ENCODE measurements at regions not wholly inside any gene's neighbourhood (a gene's known extent, or its start where the extent isn't known, plus 50 kb on each side); places are given as distances from the start of the nearest gene placed in this dataset.

GRCh38 chrY:13567186-13567585, 87.4 kb upstream of the UTY start:
- POLR2A ChIA-PET, result no interaction called here
- no CpG with 5 or more reads among the region's 1 CpG for WGBS (ENCODE audit: insufficient coverage)
- no peaks in the 10 kb centered on the region for H3K36me3 Mint-ChIP-seq
- DNase-seq (no peak), ATAC-seq (replicated peaks in 1 of 4) (no peak)
- H3K4me1 ChIP-seq (ENCODE audit: control insufficient read depth in 1 of 2, extremely low read depth in 1 of 2, insufficient read depth in 2 of 2, low read length in 2 of 2), result no peaks in the 10 kb centered on the region
- CTCF ChIA-PET, result no interaction called here
- H3K9me3 Mint-ChIP-seq, result no peaks in the 10 kb centered on the region
- H3K27ac Mint-ChIP-seq, result no peak overlapping the region
- H3K27me3 ChIP-seq (replicated peaks in 1 of 2; ENCODE audit: control insufficient read depth in 2 of 2, extremely low read depth in 1 of 2, insufficient read depth in 2 of 2, low read length in 1 of 2), result no peaks in the 10 kb centered on the region
- H3K4me3 Mint-ChIP-seq, result no peak overlapping the region
- no peaks in the 10 kb centered on the region for H3K27me3 Mint-ChIP-seq
- no peaks in the 10 kb centered on the region for H3K4me1 Mint-ChIP-seq
- H3K36me3 ChIP-seq (ENCODE audit: control insufficient read depth in 2 of 2, extremely low read depth in 1 of 2, insufficient read depth in 1 of 2, low read length in 1 of 2), result no peaks in the 10 kb centered on the region
- no peak overlapping the region for H3K27ac ChIP-seq (ENCODE audit: low read length)
- H3K9me3 ChIP-seq, result no peaks in the 10 kb centered on the region
- no peak overlapping the region for H3K4me3 ChIP-seq (ENCODE audit: control insufficient read depth in 1 of 2, extremely low read depth in 1 of 2, low read length in 1 of 2)

GRCh38 chrY:13554949-13555348, 75.1 kb upstream of the UTY start:
- Histone ChIP-seq H3K27me3 (replicated peaks in 1 of 2; ENCODE audit: control insufficient read depth in 2 of 2, extremely low read depth in 1 of 2, insufficient read depth in 2 of 2, low read length in 1 of 2) (no peaks in the 10 kb centered on the region), H3K4me1 (ENCODE audit: control insufficient read depth in 1 of 2, extremely low read depth in 1 of 2, insufficient read depth in 2 of 2, low read length in 2 of 2) (no peaks in the 10 kb centered on the region), H3K4me3 (ENCODE audit: control insufficient read depth in 1 of 2, extremely low read depth in 1 of 2, low read length in 1 of 2) (no peak overlapping the region), H3K9me3 (no peaks in the 10 kb centered on the region), H3K36me3 (ENCODE audit: control insufficient read depth in 2 of 2, extremely low read depth in 1 of 2, insufficient read depth in 1 of 2, low read length in 1 of 2) (no peaks in the 10 kb centered on the region), H3K27ac (ENCODE audit: low read length) (no peak overlapping the region)
- no CpG with 5 or more reads among the region's 1 CpG for WGBS (ENCODE audit: insufficient coverage)
- Mint-ChIP-seq H3K27ac (no peak overlapping the region), H3K4me3 (no peak overlapping the region), H3K27me3 (no peaks in the 10 kb centered on the region), H3K9me3 (peaks cover 0 to 5% (median 0%) of the 10 kb centered on the region in 3 donors), H3K36me3 (no peaks in the 10 kb centered on the region), H3K4me1 (peaks cover 0 to 14% (median 0%) of the 10 kb centered on the region in 3 donors)
- ChIA-PET CTCF (no interaction called here), POLR2A (no interaction called here)
- DNase-seq (no peak), ATAC-seq (replicated peaks in 1 of 4) (no peak)

- ChIA-PET POLR2A (no interaction called here), CTCF (no interaction called here)
- H3K27ac Mint-ChIP-seq, result no peak overlapping the region
- ATAC-seq (replicated peaks in 1 of 4), result no peak
- peaks cover 0 to 14% (median 0%) of the 10 kb centered on the region in 3 donors for H3K4me1 Mint-ChIP-seq
- H3K27me3 ChIP-seq (replicated peaks in 1 of 2; ENCODE audit: control insufficient read depth in 2 of 2, extremely low read depth in 1 of 2, insufficient read depth in 2 of 2, low read length in 1 of 2), result no peaks in the 10 kb centered on the region
- H3K4me3 ChIP-seq (ENCODE audit: control insufficient read depth in 1 of 2, extremely low read depth in 1 of 2, low read length in 1 of 2), result no peak overlapping the region
- H3K9me3 ChIP-seq, result no peaks in the 10 kb centered on the region
- H3K4me3 Mint-ChIP-seq, result peak overlapping the region in 1 of 3 donors; percentile 57
- peak in 1 of 35 experiments; percentile 2 for DNase-seq
- H3K9me3 Mint-ChIP-seq, result peaks cover 0 to 5% (median 0%) of the 10 kb centered on the region in 3 donors
- no peaks in the 10 kb centered on the region for H3K27me3 Mint-ChIP-seq
- H3K36me3 ChIP-seq (ENCODE audit: control insufficient read depth in 2 of 2, extremely low read depth in 1 of 2, insufficient read depth in 1 of 2, low read length in 1 of 2), result no peaks in the 10 kb centered on the region
- H3K27ac ChIP-seq (ENCODE audit: low read length), result no peak overlapping the region
- no peaks in the 10 kb centered on the region for H3K36me3 Mint-ChIP-seq
- 100% methylated on average over 1 of the region's 9 CpGs for WGBS (ENCODE audit: insufficient coverage)
- H3K4me1 ChIP-seq (ENCODE audit: control insufficient read depth in 1 of 2, extremely low read depth in 1 of 2, insufficient read depth in 2 of 2, low read length in 2 of 2), result no peaks in the 10 kb centered on the region
Measured at GRCh38 chrY:13552393-13553116, 72.7 kb upstream of the UTY start.

GRCh38 chrY:13551246-13551645, 71.4 kb upstream of the UTY start:
- H3K27ac ChIP-seq (ENCODE audit: low read length), result no peak overlapping the region
- no peak for DNase-seq
- H3K27ac Mint-ChIP-seq, result no peak overlapping the region
- POLR2A ChIA-PET, result no interaction called here
- H3K4me3 Mint-ChIP-seq, result no peak overlapping the region
- peaks cover 0 to 14% (median 0%) of the 10 kb centered on the region in 3 donors for H3K4me1 Mint-ChIP-seq
- no CpG with 5 or more reads among the region's 1 CpG for WGBS (ENCODE audit: insufficient coverage)
- H3K36me3 ChIP-seq (ENCODE audit: control insufficient read depth in 2 of 2, extremely low read depth in 1 of 2, insufficient read depth in 1 of 2, low read length in 1 of 2), result no peaks in the 10 kb centered on the region
- no peak overlapping the region for H3K4me3 ChIP-seq (ENCODE audit: control insufficient read depth in 1 of 2, extremely low read depth in 1 of 2, low read length in 1 of 2)
- no peaks in the 10 kb centered on the region for H3K27me3 ChIP-seq (replicated peaks in 1 of 2; ENCODE audit: control insufficient read depth in 2 of 2, extremely low read depth in 1 of 2, insufficient read depth in 2 of 2, low read length in 1 of 2)
- ATAC-seq (replicated peaks in 1 of 4), result no peak
- H3K9me3 Mint-ChIP-seq, result peaks cover 0 to 5% (median 0%) of the 10 kb centered on the region in 3 donors
- H3K36me3 Mint-ChIP-seq, result no peaks in the 10 kb centered on the region
- H3K27me3 Mint-ChIP-seq, result no peaks in the 10 kb centered on the region
- H3K9me3 ChIP-seq, result no peaks in the 10 kb centered on the region
- no peaks in the 10 kb centered on the region for H3K4me1 ChIP-seq (ENCODE audit: control insufficient read depth in 1 of 2, extremely low read depth in 1 of 2, insufficient read depth in 2 of 2, low read length in 2 of 2)
- CTCF ChIA-PET, result no interaction called here

- Histone ChIP-seq H3K27ac (ENCODE audit: low read length) (no peak overlapping the region), H3K4me3 (ENCODE audit: control insufficient read depth in 1 of 2, extremely low read depth in 1 of 2, low read length in 1 of 2) (no peak overlapping the region), H3K27me3 (replicated peaks in 1 of 2; ENCODE audit: control insufficient read depth in 2 of 2, extremely low read depth in 1 of 2, insufficient read depth in 2 of 2, low read length in 1 of 2) (no peaks in the 10 kb centered on the region), H3K36me3 (ENCODE audit: control insufficient read depth in 2 of 2, extremely low read depth in 1 of 2, insufficient read depth in 1 of 2, low read length in 1 of 2) (no peaks in the 10 kb centered on the region), H3K9me3 (no peaks in the 10 kb centered on the region), H3K4me1 (ENCODE audit: control insufficient read depth in 1 of 2, extremely low read depth in 1 of 2, insufficient read depth in 2 of 2, low read length in 2 of 2) (no peaks in the 10 kb centered on the region)
- Mint-ChIP-seq H3K4me1 (no peaks in the 10 kb centered on the region), H3K4me3 (no peak overlapping the region), H3K27ac (no peak overlapping the region), H3K9me3 (peaks cover 0 to 11% (median 0%) of the 10 kb centered on the region in 3 donors), H3K27me3 (no peaks in the 10 kb centered on the region), H3K36me3 (no peaks in the 10 kb centered on the region)
- ChIA-PET POLR2A (no interaction called here), CTCF (no interaction called here)
- WGBS (ENCODE audit: insufficient coverage), result no CpG with 5 or more reads among the region's 1 CpG
- ATAC-seq (replicated peaks in 1 of 4) (no peak), DNase-seq (no peak)
Measured at GRCh38 chrY:13544491-13544890, 64.7 kb upstream of the UTY start.

- H3K4me1 Mint-ChIP-seq, result no peaks in the 10 kb centered on the region
- no peaks in the 10 kb centered on the region for H3K9me3 ChIP-seq
- ChIA-PET CTCF (no interaction called here), POLR2A (no interaction called here)
- H3K27me3 ChIP-seq (replicated peaks in 1 of 2; ENCODE audit: control insufficient read depth in 2 of 2, extremely low read depth in 1 of 2, insufficient read depth in 2 of 2, low read length in 1 of 2), result no peaks in the 10 kb centered on the region
- peaks cover 0 to 5% of the 10 kb centered on the region in 2 donors for H3K27me3 Mint-ChIP-seq
- no peaks in the 10 kb centered on the region for H3K36me3 Mint-ChIP-seq
- H3K4me3 ChIP-seq (ENCODE audit: control insufficient read depth in 1 of 2, extremely low read depth in 1 of 2, low read length in 1 of 2), result no peak overlapping the region
- peaks cover 0 to 11% (median 0%) of the 10 kb centered on the region in 3 donors for H3K9me3 Mint-ChIP-seq
- DNase-seq (no peak), ATAC-seq (replicated peaks in 1 of 4) (no peak)
- no peak overlapping the region for H3K27ac ChIP-seq (ENCODE audit: low read length)
- H3K4me3 Mint-ChIP-seq, result no peak overlapping the region
- no CpG with 5 or more reads among the region's 1 CpG for WGBS (ENCODE audit: insufficient coverage)
- no peaks in the 10 kb centered on the region for H3K36me3 ChIP-seq (ENCODE audit: control insufficient read depth in 2 of 2, extremely low read depth in 1 of 2, insufficient read depth in 1 of 2, low read length in 1 of 2)
- H3K4me1 ChIP-seq (ENCODE audit: control insufficient read depth in 1 of 2, extremely low read depth in 1 of 2, insufficient read depth in 2 of 2, low read length in 2 of 2), result no peaks in the 10 kb centered on the region
- no peak overlapping the region for H3K27ac Mint-ChIP-seq
Measured at GRCh38 chrY:13537919-13538318, 58.1 kb upstream of the UTY start.

All from T-cell (primary cell).